ENCODE measurements at regions not wholly inside any gene's neighbourhood (a gene's known extent, or its start where the extent isn't known, plus 50 kb on each side); places are given as distances from the start of the nearest gene placed in this dataset.

DNA sequence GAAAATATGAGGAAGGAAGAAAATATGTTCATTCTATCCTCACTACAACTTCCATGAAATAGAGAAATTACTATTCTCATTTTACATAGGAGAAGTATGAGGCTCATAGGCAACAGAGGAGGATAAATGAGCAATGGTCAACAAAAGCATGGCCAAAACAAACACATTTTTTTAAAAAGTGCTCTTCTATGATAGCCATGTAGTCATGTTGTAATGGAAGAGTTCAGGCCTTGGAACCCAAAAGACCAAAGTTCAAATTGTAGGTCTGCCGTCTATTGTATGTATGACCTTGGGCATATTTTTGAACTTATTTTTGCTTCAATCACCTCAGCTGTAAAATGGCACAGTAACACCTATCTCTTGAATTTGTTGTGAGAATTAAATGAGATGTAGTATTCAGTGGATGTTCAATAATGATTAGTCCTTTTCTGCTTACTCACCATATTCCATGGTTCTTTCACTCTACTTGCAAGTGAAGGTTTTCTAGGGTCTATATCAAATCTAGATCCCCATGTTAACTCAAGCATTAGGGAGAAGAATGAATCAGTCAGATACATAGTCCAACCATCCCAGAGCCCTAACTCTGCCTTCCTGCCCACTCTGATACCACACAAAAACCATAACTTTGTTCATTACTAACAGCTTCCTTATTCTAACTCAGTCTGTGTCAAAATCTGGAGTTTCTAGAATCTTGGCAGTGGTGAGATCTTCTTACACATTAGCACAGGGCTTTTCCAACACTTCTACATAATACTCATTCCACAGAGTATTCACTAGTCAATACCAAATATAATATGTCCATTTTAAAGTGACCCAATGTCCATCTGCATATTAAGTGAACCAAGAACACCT, 353.2 kb downstream of the PLPP3 start:
- Histone ChIP-seq H3K36me3 (ENCODE audit: control insufficient read depth in 2 of 3, insufficient read depth in 3 of 3, low read length in 3 of 3) (no peaks in the 10 kb centered on the region), H3K4me3 (ENCODE audit: low read length in 3 of 3) (no peak overlapping the region), H3K4me1 (ENCODE audit: control insufficient read depth in 2 of 3, insufficient read depth in 2 of 3, low read depth in 1 of 3, low read length in 3 of 3) (peaks cover 0 to 2% (median 0%) of the 10 kb centered on the region in 3 donors), H3K27me3 (ENCODE audit: control insufficient read depth, insufficient read depth, low read length) (no peaks in the 10 kb centered on the region), H3K9me3 (ENCODE audit: control insufficient read depth in 2 of 3, insufficient read depth in 1 of 3, low read length in 3 of 3) (no peaks in the 10 kb centered on the region), H3K27ac (ENCODE audit: low read depth in 2 of 2, low read length in 2 of 2) (no peak overlapping the region), H3K9ac (ENCODE audit: low read length in 3 of 3) (no peak overlapping the region)
- TF ChIP-seq CTCF (IDR thresholded peaks at IDR 0.05; ENCODE audit: borderline replicate concordance, extremely low read depth, insufficient read depth), result no peak
- FAIRE-seq (no peak), DNase-seq (no peak)
- intact Hi-C loops (cut with DNase I), result no loop called here

DNA sequence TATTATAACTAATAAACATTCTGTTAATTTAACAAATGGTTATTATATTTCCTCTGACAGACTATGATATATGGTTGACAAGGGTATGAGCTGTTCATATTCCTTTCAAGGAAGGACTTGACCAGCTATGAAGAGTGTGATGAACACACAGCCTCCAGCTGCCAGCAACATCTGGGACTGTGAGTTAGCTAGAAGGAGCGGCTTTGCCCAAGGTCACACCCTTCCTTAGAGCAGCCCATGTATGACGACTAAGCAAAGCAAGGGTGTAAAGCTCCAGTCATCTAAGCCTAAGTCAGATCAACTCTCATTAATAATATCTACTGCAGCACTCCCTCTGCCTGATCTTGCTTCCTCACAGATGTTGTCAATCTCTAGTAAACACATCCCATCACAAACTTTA, 355.4 kb downstream of the PLPP3 start:
- H3K4me3 ChIP-seq (ENCODE audit: low read length in 3 of 3), result no peak overlapping the region
- H3K27me3 ChIP-seq (ENCODE audit: control insufficient read depth, insufficient read depth, low read length), result no peaks in the 10 kb centered on the region
- intact Hi-C loops (cut with DNase I), result no loop called here
- no peak for TF ChIP-seq CTCF (IDR thresholded peaks at IDR 0.05; ENCODE audit: borderline replicate concordance, extremely low read depth, insufficient read depth)
- DNase-seq (no peak), FAIRE-seq (no peak)
- no peaks in the 10 kb centered on the region for H3K36me3 ChIP-seq (ENCODE audit: control insufficient read depth in 2 of 3, insufficient read depth in 3 of 3, low read length in 3 of 3)
- no peak overlapping the region for H3K27ac ChIP-seq (ENCODE audit: low read depth in 2 of 2, low read length in 2 of 2)
- no peak overlapping the region for H3K9ac ChIP-seq (ENCODE audit: low read length in 3 of 3)
- no peaks in the 10 kb centered on the region for H3K9me3 ChIP-seq (ENCODE audit: control insufficient read depth in 2 of 3, insufficient read depth in 1 of 3, low read length in 3 of 3)
- no peaks in the 10 kb centered on the region for H3K4me1 ChIP-seq (ENCODE audit: control insufficient read depth in 2 of 3, insufficient read depth in 2 of 3, low read depth in 1 of 3, low read length in 3 of 3)

- FAIRE-seq (no peak), DNase-seq (no peak)
- Histone ChIP-seq H3K4me1 (ENCODE audit: control insufficient read depth in 2 of 3, insufficient read depth in 2 of 3, low read depth in 1 of 3, low read length in 3 of 3) (no peaks in the 10 kb centered on the region), H3K36me3 (ENCODE audit: control insufficient read depth in 2 of 3, insufficient read depth in 3 of 3, low read length in 3 of 3) (no peaks in the 10 kb centered on the region), H3K9ac (ENCODE audit: low read length in 3 of 3) (no peak overlapping the region), H3K4me3 (ENCODE audit: low read length in 3 of 3) (no peak overlapping the region), H3K9me3 (ENCODE audit: control insufficient read depth in 2 of 3, insufficient read depth in 1 of 3, low read length in 3 of 3) (no peaks in the 10 kb centered on the region), H3K27me3 (ENCODE audit: control insufficient read depth, insufficient read depth, low read length) (no peaks in the 10 kb centered on the region), H3K27ac (ENCODE audit: low read depth in 2 of 2, low read length in 2 of 2) (no peak overlapping the region)
- intact Hi-C loops (cut with DNase I), result no loop called here
- TF ChIP-seq CTCF (IDR thresholded peaks at IDR 0.05; ENCODE audit: borderline replicate concordance, extremely low read depth, insufficient read depth), result no peak
Observed at GRCh38 chr1:56222914-56223540, 356.3 kb downstream of the PLPP3 start.

All from kidney (tissue), 13 donors.